ENCODE measurements at regions not wholly inside any gene's neighbourhood (a gene's known extent, or its start where the extent isn't known, plus 50 kb on each side); places are given as distances from the start of the nearest gene placed in this dataset.

DNA sequence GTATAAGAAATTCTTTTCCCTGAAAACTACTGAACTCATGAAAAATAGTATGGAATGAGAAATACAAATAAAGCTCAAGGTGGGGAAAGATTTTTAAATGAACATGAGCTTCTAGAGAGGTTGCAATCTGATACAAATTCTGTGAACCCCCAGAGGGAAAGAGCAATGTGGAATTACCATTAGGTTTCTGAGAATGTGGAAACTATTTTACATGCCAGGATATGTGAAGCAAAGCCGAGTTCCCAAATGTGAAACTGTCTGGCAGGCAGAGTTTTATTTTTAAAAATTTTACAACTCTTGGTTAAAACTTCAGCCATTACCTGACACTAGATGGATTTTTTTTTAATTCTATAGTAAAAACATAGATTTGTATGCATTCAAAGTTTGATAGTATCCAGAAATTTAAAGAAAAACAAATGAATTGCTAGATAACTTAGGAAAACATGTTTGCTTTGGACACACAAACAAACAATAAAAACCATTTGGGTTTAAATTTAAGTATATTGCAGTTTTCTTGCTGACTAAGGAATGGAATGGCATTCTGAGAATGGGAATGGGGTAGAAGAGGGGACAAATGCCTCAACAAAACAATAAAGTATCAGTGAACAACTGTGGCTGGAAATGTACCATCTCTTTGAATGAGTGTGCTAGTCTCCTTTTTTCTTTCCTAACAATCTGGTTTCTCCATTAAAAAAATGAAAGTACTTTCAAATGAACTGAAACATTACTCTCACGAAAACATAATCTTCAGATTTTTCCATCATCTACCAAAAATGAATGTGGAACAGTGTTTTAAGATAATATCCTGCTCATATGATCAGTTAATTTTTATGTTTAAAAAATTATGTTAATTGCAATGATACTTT is 99.6 kb downstream of the PCDH18 start:
- TF ChIP-seq, protein P1, sequence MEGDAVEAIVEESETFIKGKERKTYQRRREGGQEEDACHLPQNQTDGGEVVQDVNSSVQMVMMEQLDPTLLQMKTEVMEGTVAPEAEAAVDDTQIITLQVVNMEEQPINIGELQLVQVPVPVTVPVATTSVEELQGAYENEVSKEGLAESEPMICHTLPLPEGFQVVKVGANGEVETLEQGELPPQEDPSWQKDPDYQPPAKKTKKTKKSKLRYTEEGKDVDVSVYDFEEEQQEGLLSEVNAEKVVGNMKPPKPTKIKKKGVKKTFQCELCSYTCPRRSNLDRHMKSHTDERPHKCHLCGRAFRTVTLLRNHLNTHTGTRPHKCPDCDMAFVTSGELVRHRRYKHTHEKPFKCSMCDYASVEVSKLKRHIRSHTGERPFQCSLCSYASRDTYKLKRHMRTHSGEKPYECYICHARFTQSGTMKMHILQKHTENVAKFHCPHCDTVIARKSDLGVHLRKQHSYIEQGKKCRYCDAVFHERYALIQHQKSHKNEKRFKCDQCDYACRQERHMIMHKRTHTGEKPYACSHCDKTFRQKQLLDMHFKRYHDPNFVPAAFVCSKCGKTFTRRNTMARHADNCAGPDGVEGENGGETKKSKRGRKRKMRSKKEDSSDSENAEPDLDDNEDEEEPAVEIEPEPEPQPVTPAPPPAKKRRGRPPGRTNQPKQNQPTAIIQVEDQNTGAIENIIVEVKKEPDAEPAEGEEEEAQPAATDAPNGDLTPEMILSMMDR (IDR thresholded peaks at IDR 0.05; ENCODE audit: insufficient read depth, low read length, poor library complexity, severe bottlenecking), result no peak
- TF ChIP-seq EZH2phosphoT487 (conservative IDR thresholded peaks at IDR 0.05; ENCODE audit: low read length), result no peak

Data from SU-DHL-6 (cell line).